Activated T-helper 17 cell treated with anti-CD3 and anti-CD28 coated beads, Interleukin-2, amount 50 U/mL, for 72 hours (primary cell): ENCODE measurements at regions not wholly inside any gene's neighbourhood (a gene's known extent, or its start where the extent isn't known, plus 50 kb on each side); places are given as distances from the start of the nearest gene placed in this dataset.
A peak's percentile ranks its signal among the peaks of the same experiment; 100 is the strongest.

Experiments used
- ATAC-seq: fragments of 150-1000 bp; cut with Tn5 transposase; replicated peaks from 2 replicates; pipeline ENCODE4 v1.10.0; 2021; ENCODE audit warnings: mild to moderate bottlenecking, moderate library complexity
- H3K27ac Mint-ChIP-seq: one replicate; pipeline ENCODE4 v1.8.0; 2022; ENCODE audit warnings: mixed read lengths
- H3K27me3 Mint-ChIP-seq: one replicate; pipeline ENCODE4 v1.8.0; 2022; ENCODE audit warnings: mixed read lengths
- H3K36me3 Mint-ChIP-seq: one replicate; pipeline ENCODE4 v1.8.0; 2022; ENCODE audit warnings: low read depth, mild to moderate bottlenecking, mixed read lengths
- H3K4me1 Mint-ChIP-seq: one replicate; pipeline ENCODE4 v1.8.0; 2022; ENCODE audit warnings: mixed read lengths
- H3K4me3 Mint-ChIP-seq: one replicate; pipeline ENCODE4 v1.8.0; 2022; ENCODE audit warnings: mild to moderate bottlenecking, mixed read lengths
- H3K9me3 Mint-ChIP-seq: one replicate; pipeline ENCODE4 v1.8.0; 2022; ENCODE audit warnings: mixed read lengths

DNA sequence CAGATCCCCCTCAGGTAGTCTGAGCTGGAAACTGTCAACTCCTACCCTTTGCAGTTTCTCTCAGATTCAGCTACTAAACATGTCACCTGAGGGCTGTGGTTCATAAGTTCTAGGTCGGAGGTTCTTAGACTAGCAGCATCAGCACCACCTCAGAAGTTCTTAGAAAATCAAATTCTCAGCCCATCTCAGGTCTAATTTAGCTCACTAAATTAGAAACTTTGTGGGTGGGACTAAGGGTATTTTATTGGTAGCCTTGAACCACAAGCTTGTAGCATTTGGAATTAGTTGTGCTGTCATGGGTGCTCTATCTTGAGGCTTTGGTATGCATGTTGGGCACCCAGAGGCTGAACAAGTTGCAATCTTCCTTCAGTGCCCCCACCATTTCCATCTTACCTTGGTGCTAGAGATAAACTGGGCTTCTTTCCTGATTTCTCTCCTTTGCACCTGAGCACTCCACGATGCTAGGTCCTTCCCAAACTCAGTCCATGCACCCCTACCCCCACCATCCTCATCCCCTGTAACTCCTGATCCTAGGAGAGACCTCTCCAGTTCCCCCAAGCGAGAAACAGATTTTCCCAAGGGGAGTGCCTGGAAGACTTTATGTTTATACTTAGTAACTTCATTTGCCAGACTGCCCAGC, 54.2 kb downstream of the S1PR1 start:
- Mint-ChIP-seq H3K27ac (peak overlapping the region; percentile 91), H3K36me3 (peaks cover 16% of the 10 kb centered on the region), H3K4me1 (peaks cover 56% of the 10 kb centered on the region), H3K27me3 (no peaks in the 10 kb centered on the region), H3K4me3 (peak overlapping the region; percentile 71), H3K9me3 (no peaks in the 10 kb centered on the region)
- ATAC-seq: peak; percentile 68

DNA sequence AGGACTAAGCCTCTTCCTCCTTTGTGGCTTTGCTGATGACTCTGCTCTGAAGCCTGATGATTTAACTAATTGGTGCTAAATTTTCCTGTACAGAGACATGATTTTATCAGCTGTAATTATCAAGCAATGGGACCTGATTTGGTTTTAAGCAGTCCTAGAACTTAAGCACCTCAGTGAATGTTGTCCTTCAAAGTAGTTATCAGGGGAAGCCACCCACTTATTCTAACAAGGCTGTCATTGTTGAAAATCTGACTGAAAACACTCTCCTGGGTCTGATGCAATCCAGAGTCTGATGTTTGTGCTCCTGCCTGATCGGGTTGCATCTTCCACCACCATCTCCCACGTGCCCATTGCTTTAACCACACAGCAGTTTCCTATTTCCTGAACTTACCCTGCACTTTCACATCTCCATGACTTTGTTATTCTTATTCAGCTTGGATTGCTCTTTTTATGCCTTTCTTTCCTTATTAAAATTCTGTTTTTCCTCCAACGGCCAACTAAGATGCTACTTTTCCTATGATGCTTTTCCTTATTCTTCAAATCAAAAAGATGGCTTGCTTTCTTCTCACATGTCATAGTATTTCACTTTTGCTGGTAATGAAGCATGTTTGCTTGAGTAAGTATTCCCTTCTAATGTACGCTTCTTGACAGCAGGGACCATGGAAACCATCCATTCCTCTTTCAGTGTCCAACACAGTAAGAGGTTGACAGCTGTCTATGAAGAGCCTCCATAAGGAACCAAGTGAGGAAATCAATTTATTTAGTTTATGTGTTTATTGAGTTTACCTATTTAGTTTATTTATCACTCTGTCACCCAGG, 55.0 kb downstream of the S1PR1 start:
- H3K27ac Mint-ChIP-seq: peak overlapping the region; percentile 91
- peaks cover 49% of the 10 kb centered on the region for H3K4me1 Mint-ChIP-seq
- H3K9me3 Mint-ChIP-seq: no peaks in the 10 kb centered on the region
- peak; percentile 48 for ATAC-seq
- H3K27me3 Mint-ChIP-seq: no peaks in the 10 kb centered on the region
- H3K4me3 Mint-ChIP-seq: peak overlapping the region; percentile 71
- H3K36me3 Mint-ChIP-seq: peaks cover 16% of the 10 kb centered on the region

DNA sequence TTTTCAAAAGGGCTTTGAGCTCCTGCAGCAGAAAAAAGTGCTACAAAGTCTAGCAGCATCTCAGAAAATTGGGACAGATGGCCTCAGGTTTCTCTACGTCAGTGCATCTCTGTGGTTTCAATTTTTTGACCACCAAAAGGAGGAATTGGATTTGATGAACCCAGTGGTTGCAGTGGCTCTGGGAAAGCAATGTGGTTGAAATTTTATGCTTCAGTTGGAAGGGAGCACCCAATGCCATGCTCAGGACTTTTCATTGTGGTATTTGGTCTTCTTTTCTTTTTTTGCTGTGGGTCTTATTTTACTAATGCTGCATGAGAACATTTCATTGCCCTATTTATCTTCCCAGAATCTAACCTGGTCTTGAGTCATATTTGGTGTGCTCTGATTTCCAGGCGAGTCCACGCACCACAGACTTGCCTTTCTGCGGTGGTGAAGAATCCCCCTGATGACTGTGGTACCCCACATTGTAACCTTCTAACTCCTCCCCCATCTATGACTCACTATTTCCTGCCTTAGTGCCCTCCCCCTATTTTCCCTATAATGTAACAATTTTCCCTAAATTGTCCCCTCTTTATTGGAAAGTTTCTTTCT, 56.7 kb downstream of the S1PR1 start:
- Mint-ChIP-seq H3K4me3 (peak overlapping the region; percentile 44), H3K9me3 (no peaks in the 10 kb centered on the region), H3K27ac (peak overlapping the region; percentile 93), H3K4me1 (peaks cover 52% of the 10 kb centered on the region), H3K27me3 (no peaks in the 10 kb centered on the region), H3K36me3 (peaks cover 16% of the 10 kb centered on the region)
- ATAC-seq: peak; percentile 60

DNA sequence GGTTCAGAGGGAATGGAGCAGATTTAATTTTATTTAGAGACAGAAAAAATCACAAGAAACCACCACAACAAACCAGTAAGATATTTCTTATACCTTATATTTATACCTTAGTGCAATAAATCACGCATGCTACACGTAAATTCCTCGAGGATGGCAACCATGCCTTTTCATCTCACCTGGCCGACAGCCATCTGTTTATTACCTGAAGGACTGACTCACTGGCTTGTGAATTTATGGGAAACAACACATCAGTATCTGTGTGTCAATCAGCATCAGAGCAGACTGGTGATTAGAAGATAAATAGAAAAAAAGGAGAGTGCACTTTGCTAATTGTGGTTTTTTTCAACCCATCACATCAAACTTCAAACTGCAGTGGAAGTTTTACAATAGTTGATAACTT, 58.4 kb downstream of the S1PR1 start:
- peak overlapping the region; percentile 34 for H3K27ac Mint-ChIP-seq

DNA sequence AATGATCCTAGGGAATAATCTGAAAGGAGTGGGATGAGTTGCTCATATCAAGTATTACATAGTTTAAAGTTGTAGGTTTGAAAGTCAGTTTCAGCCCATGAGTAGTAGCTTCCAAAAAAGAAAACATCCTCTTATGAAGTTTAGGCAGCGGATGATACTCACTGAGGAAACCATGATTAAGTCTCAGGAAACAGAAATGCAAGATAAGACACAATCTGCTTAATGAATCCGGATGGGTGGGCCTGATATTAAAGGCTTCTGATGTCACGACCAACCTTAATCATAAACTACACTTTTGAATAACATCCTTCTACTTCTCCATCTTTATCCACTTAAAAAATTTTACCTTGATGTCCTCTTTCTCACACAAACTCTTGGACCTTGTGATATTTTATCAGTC, 61.8 kb downstream of the S1PR1 start:
- H3K4me3 Mint-ChIP-seq: no peak overlapping the region
- ATAC-seq: peak; percentile 41
- no peaks in the 10 kb centered on the region for H3K27me3 Mint-ChIP-seq
- peak overlapping the region; percentile 32 for H3K27ac Mint-ChIP-seq
- peaks cover 5% of the 10 kb centered on the region for H3K36me3 Mint-ChIP-seq
- no peaks in the 10 kb centered on the region for H3K9me3 Mint-ChIP-seq
- H3K4me1 Mint-ChIP-seq: peaks cover 23% of the 10 kb centered on the region

More for the DNA sequence above, 58.4 kb downstream of the S1PR1 start:
- H3K27me3 Mint-ChIP-seq: no peaks in the 10 kb centered on the region
- peaks cover 16% of the 10 kb centered on the region for H3K36me3 Mint-ChIP-seq
- no peaks in the 10 kb centered on the region for H3K9me3 Mint-ChIP-seq
- no peak overlapping the region for H3K4me3 Mint-ChIP-seq
- no peak for ATAC-seq
- H3K4me1 Mint-ChIP-seq: peaks cover 44% of the 10 kb centered on the region

DNA sequence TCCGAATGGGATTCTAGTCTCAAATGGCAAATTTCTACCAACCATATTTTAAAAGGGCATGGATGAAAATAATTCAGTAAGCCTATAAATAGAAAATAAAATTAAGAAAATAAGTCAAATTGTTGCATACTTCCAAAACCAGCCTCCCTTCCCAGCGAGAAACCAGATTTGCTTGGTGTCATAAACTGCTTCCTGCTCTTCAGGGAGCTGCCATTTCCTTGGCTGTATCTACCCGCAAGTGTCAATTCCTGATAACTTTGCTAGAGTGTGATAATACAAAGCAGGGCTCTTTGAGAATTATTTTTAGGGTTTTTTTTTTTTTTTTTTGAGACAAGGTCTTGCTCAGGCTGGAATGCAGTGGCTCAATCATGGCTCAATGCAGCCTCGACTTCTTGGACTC, 62.3 kb downstream of the S1PR1 start:
- Mint-ChIP-seq H3K36me3 (peaks cover under 1% of the 10 kb centered on the region), H3K27me3 (no peaks in the 10 kb centered on the region), H3K4me3 (no peak overlapping the region), H3K9me3 (no peaks in the 10 kb centered on the region), H3K27ac (no peak overlapping the region), H3K4me1 (peaks cover 19% of the 10 kb centered on the region)
- no peak for ATAC-seq

DNA sequence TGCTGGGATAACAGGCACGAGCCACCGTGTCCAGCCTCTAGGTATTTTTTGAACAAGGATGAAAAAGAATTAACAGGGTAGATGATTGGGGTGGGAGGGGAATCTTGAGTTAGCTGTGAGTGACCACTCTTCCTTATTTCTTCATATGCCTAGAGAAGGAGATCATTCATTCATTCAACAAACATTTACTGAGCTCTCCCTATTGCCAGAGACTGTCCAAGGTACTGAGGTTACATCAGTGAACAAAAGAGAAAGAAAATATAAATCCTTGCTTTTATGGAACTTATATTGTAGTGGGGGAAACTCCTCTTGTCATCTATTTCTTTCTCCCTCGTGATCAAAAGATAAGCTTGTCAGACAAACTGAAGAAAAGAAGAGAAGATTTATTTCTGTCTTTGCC, 62.9 kb downstream of the S1PR1 start:
- no peak for ATAC-seq
- peak overlapping the region; percentile 12 for H3K27ac Mint-ChIP-seq
- H3K4me3 Mint-ChIP-seq: no peak overlapping the region
- no peaks in the 10 kb centered on the region for H3K9me3 Mint-ChIP-seq
- H3K4me1 Mint-ChIP-seq: peaks cover 19% of the 10 kb centered on the region
- no peaks in the 10 kb centered on the region for H3K36me3 Mint-ChIP-seq
- H3K27me3 Mint-ChIP-seq: no peaks in the 10 kb centered on the region

DNA sequence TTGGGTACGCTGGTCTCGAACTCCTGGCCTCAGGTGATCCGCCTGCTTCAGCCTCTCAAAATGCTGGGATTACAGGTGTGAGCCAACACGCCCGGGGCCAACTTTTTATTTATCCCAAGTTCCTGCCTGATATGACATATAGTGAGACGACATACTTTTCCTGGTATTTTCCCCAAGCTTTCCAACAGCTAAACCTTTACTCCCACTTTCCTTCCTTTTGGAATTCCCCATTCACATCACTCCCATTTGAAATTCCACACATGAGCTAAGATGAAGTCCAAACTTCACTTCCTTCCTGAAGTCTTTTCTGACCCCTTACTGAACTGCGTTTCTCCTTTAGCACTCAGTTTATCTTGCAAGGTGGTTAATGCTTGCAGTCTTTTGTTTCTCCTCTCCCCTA, 64.1 kb downstream of the S1PR1 start:
- Mint-ChIP-seq H3K27me3 (no peaks in the 10 kb centered on the region), H3K4me3 (no peak overlapping the region)
- no peak for ATAC-seq

DNA sequence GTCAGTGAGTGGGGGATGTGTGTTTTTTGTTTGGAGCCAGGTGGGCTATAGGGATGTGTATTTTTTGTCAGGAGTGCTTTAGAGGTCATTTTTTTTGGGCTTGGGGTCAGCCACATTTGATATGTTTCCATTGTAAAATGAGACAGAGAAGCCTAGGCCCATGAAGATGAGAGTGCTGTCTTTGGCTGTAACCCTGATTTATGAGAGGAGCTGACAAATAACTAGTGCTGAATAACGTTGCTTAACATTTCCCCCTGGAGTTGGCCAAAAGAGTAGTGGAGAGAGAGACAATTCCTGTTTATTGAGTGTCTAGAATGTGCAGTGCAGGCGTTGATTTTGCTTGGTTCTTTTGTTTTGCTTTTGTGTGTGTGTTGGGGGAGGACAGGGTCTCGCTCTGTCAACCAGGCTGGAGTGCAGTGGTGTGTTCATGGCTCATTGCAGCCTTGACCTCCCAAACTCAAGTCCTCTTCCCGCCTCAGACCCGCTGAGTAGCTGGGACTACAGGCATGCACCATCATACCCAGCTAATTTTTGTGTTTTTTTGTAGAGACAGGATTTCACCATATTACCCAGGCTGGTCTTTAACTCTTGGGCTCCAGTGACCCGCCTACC, 64.7 kb downstream of the S1PR1 start:
- H3K4me1 Mint-ChIP-seq: peaks cover 5% of the 10 kb centered on the region
- no peaks in the 10 kb centered on the region for H3K9me3 Mint-ChIP-seq
- H3K4me3 Mint-ChIP-seq: no peak overlapping the region
- no peaks in the 10 kb centered on the region for H3K36me3 Mint-ChIP-seq
- no peak for ATAC-seq
- H3K27me3 Mint-ChIP-seq: no peaks in the 10 kb centered on the region
- H3K27ac Mint-ChIP-seq: no peak overlapping the region

More for the DNA sequence above, 64.1 kb downstream of the S1PR1 start:
- H3K27ac Mint-ChIP-seq: no peak overlapping the region
- H3K36me3 Mint-ChIP-seq: no peaks in the 10 kb centered on the region
- peaks cover 8% of the 10 kb centered on the region for H3K4me1 Mint-ChIP-seq
- H3K9me3 Mint-ChIP-seq: no peaks in the 10 kb centered on the region

DNA sequence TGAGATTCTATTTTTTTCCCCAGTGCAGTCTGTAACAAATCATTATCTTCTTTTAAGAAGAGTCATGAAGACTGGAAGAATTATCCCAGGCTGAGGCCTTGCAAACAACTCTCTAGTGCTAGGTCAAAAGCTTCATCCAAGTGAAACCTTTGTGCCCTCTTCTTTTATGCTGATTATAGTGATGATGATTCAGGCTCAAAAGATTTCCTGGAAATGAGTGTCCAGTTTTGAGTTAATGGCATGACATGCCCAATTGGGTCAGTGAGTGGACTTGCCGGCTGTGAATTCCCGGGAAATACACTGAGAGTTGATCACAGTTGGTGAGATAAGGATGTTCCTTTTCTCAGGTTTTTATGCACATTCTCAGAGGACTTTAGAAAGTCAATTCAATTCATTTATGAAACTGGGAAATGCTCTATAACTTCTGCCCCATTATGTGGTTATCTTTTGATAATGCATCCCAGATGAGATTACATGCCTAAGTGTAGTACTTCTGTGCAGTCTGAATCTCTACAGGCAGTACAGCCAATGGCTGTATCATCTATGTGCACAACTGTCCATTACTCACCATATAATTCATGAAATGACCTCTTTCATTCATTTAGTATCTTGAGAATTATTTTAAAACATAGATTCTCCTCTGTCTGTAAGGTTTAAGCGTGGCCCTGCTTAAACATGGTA, 66.2 kb downstream of the S1PR1 start:
- H3K4me1 Mint-ChIP-seq: peaks cover 4% of the 10 kb centered on the region
- no peak for ATAC-seq
- no peaks in the 10 kb centered on the region for H3K27me3 Mint-ChIP-seq
- H3K27ac Mint-ChIP-seq: no peak overlapping the region
- no peak overlapping the region for H3K4me3 Mint-ChIP-seq
- no peaks in the 10 kb centered on the region for H3K9me3 Mint-ChIP-seq
- no peaks in the 10 kb centered on the region for H3K36me3 Mint-ChIP-seq

DNA sequence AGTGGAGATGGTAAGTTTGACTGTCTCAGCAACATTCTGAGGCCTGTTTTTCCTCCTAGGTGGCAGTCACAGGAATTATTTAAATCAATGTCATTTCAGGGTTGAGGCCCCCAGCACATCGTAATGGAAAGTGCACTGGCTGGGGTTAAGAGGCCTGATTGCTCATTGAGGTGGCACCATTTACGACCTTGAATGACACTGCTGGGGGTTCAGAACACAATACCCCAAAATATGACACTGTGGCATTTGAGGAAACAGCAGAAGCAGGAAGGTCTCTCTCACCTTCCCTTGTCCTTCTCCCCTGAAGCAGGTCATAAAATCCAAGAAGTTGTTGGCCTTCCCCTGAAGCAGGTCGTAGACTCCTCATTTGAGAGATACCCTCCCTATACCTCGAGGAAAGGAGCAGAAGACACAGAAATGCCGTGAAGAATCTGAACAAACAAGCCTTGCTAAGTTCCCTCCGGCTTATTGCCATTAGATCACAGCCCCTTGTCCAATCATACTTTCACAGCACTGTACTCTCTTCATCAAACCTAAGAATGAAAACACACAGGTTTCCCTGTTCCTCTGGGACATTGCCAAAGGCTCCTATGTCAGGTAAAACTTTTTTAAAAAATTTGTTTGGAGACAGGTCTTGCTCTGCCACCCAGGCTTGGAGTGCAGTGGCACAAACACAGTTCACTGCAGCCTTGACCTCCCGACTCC, 71.3 kb downstream of the S1PR1 start:
- no peaks in the 10 kb centered on the region for H3K27me3 Mint-ChIP-seq
- no peaks in the 10 kb centered on the region for H3K36me3 Mint-ChIP-seq
- peak overlapping the region; percentile 36 for H3K27ac Mint-ChIP-seq
- H3K4me3 Mint-ChIP-seq: no peak overlapping the region
- H3K9me3 Mint-ChIP-seq: no peaks in the 10 kb centered on the region
- no peak for ATAC-seq
- peaks cover 36% of the 10 kb centered on the region for H3K4me1 Mint-ChIP-seq

DNA sequence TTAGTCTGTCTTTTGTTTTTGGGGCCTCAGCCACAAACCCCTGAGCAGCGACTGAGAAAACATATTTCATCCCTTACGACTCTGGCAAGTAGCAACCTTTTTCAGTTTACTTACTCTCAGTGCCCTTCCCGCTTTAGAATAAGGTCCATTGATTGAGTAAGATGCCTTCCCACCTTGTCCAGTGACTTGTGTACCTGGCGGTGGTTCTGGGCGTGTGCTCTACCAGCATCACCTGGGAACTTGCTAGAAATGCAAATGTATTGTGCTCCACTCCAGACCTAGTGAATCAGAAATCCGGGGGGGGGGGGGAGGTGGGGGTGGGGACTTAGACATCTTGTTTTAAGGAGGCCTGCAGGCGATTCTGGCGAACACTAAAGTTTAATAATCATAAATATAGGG, 72.1 kb downstream of the S1PR1 start:
- no peaks in the 10 kb centered on the region for H3K9me3 Mint-ChIP-seq
- no peak for ATAC-seq
- H3K27ac Mint-ChIP-seq: no peak overlapping the region

DNA sequence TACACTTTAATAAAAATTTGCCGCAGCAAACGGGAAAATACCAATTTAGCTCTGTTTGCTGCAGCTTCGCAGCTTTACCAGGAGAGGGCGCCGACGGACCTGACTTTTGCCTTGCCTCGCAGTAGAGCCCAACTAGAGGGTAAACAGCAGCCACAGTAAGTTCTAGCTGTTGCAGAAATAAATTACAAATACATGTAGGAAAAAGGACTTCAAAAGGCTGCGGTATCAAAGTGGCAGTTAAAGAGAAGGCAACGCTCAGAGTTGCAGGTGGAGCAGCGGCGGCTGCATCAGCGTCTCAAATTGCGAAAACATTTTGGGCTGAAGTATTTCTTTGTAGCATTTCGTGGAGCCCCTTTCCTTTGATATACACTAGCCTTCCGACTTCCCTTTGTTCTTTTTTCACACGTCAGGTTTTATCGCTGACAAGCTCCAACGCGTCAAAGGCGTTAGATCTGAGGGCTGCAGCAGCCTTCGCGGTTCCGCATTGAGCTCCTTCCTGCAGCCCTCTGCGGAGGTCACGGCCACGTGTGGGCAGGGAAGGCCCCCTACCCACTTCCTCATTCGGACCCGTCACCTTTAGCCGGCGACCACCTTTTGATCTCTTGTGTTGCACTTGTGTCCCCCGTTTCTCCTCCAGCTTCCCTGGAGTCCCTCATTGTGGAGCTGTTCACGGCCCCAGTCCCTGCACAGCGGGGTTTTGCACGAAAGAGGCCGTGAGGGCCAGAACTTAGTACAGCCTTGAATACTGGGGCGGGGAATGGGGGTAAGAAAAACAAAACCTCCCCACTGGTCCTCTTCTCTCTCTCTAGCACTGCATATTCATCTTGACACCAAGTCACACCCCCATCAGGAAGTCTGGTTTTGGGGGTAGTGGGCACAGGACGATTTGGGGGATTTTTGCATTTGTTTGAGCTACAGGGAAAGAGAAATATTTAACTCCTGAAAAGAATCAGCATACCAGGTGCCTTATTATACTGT, 72.8 kb downstream of the S1PR1 start:
- ATAC-seq: peak; percentile 40
- Mint-ChIP-seq H3K9me3 (no peaks in the 10 kb centered on the region), H3K4me3 (peak overlapping the region; percentile 81), H3K4me1 (peaks cover 46% of the 10 kb centered on the region), H3K27ac (peak overlapping the region; percentile 26), H3K36me3 (no peaks in the 10 kb centered on the region), H3K27me3 (no peaks in the 10 kb centered on the region)

More for the DNA sequence above, 72.1 kb downstream of the S1PR1 start:
- H3K4me3 Mint-ChIP-seq: peak overlapping the region; percentile 81
- H3K36me3 Mint-ChIP-seq: no peaks in the 10 kb centered on the region
- no peaks in the 10 kb centered on the region for H3K27me3 Mint-ChIP-seq
- peaks cover 39% of the 10 kb centered on the region for H3K4me1 Mint-ChIP-seq
